ENCODE measurements at regions not wholly inside any gene's neighbourhood (a gene's known extent, or its start where the extent isn't known, plus 50 kb on each side); places are given as distances from the start of the nearest gene placed in this dataset.

- no peak for TF ChIP-seq POLR2AphosphoS5 (IDR thresholded peaks at IDR 0.05)
- TF ChIP-seq, protein P1, sequence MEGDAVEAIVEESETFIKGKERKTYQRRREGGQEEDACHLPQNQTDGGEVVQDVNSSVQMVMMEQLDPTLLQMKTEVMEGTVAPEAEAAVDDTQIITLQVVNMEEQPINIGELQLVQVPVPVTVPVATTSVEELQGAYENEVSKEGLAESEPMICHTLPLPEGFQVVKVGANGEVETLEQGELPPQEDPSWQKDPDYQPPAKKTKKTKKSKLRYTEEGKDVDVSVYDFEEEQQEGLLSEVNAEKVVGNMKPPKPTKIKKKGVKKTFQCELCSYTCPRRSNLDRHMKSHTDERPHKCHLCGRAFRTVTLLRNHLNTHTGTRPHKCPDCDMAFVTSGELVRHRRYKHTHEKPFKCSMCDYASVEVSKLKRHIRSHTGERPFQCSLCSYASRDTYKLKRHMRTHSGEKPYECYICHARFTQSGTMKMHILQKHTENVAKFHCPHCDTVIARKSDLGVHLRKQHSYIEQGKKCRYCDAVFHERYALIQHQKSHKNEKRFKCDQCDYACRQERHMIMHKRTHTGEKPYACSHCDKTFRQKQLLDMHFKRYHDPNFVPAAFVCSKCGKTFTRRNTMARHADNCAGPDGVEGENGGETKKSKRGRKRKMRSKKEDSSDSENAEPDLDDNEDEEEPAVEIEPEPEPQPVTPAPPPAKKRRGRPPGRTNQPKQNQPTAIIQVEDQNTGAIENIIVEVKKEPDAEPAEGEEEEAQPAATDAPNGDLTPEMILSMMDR (IDR thresholded peaks at IDR 0.05), result no peak
These were observed 767.2 kb downstream of the VRK1 start for GRCh38 chr14:97564334-97564733.

Measured in suprapubic skin (tissue), 3 donors.